Activated CD4-positive, alpha-beta T cell treated with anti-CD3 and anti-CD28 coated beads, Interleukin-2, amount 10 ng/mL, durations not matched to agents 24 days and 14 days (primary cell): ENCODE measurements at regions not wholly inside any gene's neighbourhood (a gene's known extent, or its start where the extent isn't known, plus 50 kb on each side); places are given as distances from the start of the nearest gene placed in this dataset.
"Not testable (repeated sequence)": the region's sequence is repeated elsewhere in the genome, so short reads cannot be mapped to it uniquely, and the experiment has no call there.

Source experiments
- DNase-seq: peaks from one replicate; pipeline ENCODE4 v3.0.0; 2022
- H3K27ac Mint-ChIP-seq: one replicate; pipeline ENCODE4 v1.8.0; 2022; ENCODE audit warnings: mild to moderate bottlenecking, mixed read lengths
- H3K27me3 Mint-ChIP-seq: one replicate; pipeline ENCODE4 v1.8.0; 2022; ENCODE audit warnings: mixed read lengths
- H3K36me3 Mint-ChIP-seq: one replicate; pipeline ENCODE4 v1.8.0; 2022; ENCODE audit warnings: low read depth, mild to moderate bottlenecking, mixed read lengths
- H3K4me1 Mint-ChIP-seq: one replicate; pipeline ENCODE4 v1.8.0; 2021; ENCODE audit warnings: mixed read lengths
- H3K4me3 Mint-ChIP-seq: one replicate; pipeline ENCODE4 v1.8.0; 2022; ENCODE audit warnings: mild to moderate bottlenecking, moderate library complexity, mixed read lengths
- H3K9me3 Mint-ChIP-seq: one replicate; pipeline ENCODE4 v1.8.0; 2021; ENCODE audit warnings: mixed read lengths
- intact Hi-C: fragments of 100-400 bp; cut with micrococcal nuclease; formaldehyde crosslinking; loops from one replicate; pipeline ENCODE4 v1.15.1; 2023

GRCh38 chr4:57333684-57334083 lies 223.5 kb upstream of the IGFBP7 start:
- no peaks in the 10 kb centered on the region for H3K9me3 Mint-ChIP-seq
- H3K27ac Mint-ChIP-seq, result no peak overlapping the region
- H3K4me1 Mint-ChIP-seq, result no peaks in the 10 kb centered on the region
- H3K4me3 Mint-ChIP-seq, result no peak overlapping the region
- intact Hi-C loops, result no loop called here
- no peak for DNase-seq
- H3K36me3 Mint-ChIP-seq, result no peaks in the 10 kb centered on the region
- no peaks in the 10 kb centered on the region for H3K27me3 Mint-ChIP-seq

- intact Hi-C loops, result no loop called here
Measured at GRCh38 chr4:57331959-57332358, 221.8 kb upstream of the IGFBP7 start.

GRCh38 chr4:57329279-57329678 lies 219.1 kb upstream of the IGFBP7 start:
- Mint-ChIP-seq H3K4me1 (no peaks in the 10 kb centered on the region), H3K36me3 (no peaks in the 10 kb centered on the region)
- intact Hi-C loops, result no loop called here

More at GRCh38 chr4:57331959-57332358, 221.8 kb upstream of the IGFBP7 start:
- Mint-ChIP-seq H3K4me1 (no peaks in the 10 kb centered on the region), H3K4me3 (no peak overlapping the region), H3K27ac (no peak overlapping the region), H3K27me3 (no peaks in the 10 kb centered on the region), H3K9me3 (no peaks in the 10 kb centered on the region), H3K36me3 (no peaks in the 10 kb centered on the region)
- DNase-seq, result no peak

GRCh38 chr4:57324673-57325307 lies 214.6 kb upstream of the IGFBP7 start:
- no peak for DNase-seq
- Mint-ChIP-seq H3K27ac (no peak overlapping the region), H3K9me3 (no peaks in the 10 kb centered on the region), H3K36me3 (no peaks in the 10 kb centered on the region), H3K4me3 (no peak overlapping the region), H3K4me1 (no peaks in the 10 kb centered on the region), H3K27me3 (no peaks in the 10 kb centered on the region)
- intact Hi-C loops, result no loop called here

More at GRCh38 chr4:57329279-57329678, 219.1 kb upstream of the IGFBP7 start:
- DNase-seq, result no peak
- Mint-ChIP-seq H3K4me3 (no peak overlapping the region), H3K9me3 (no peaks in the 10 kb centered on the region), H3K27me3 (no peaks in the 10 kb centered on the region), H3K27ac (no peak overlapping the region)

- H3K4me1 Mint-ChIP-seq, result no peaks in the 10 kb centered on the region
- no peak overlapping the region for H3K4me3 Mint-ChIP-seq
- DNase-seq, result no peak
- intact Hi-C loops, result no loop called here
- no peaks in the 10 kb centered on the region for H3K27me3 Mint-ChIP-seq
- H3K36me3 Mint-ChIP-seq, result no peaks in the 10 kb centered on the region
- H3K27ac Mint-ChIP-seq, result no peak overlapping the region
- H3K9me3 Mint-ChIP-seq, result no peaks in the 10 kb centered on the region
Measured at GRCh38 chr4:57320849-57321248, 210.7 kb upstream of the IGFBP7 start.

- Mint-ChIP-seq H3K27ac (no peak overlapping the region), H3K36me3 (no peaks in the 10 kb centered on the region), H3K4me3 (no peak overlapping the region), H3K4me1 (no peaks in the 10 kb centered on the region), H3K27me3 (no peaks in the 10 kb centered on the region), H3K9me3 (no peaks in the 10 kb centered on the region)
- intact Hi-C loops, result no loop called here
- DNase-seq, result no peak
Measured at GRCh38 chr4:57320217-57320616, 210.0 kb upstream of the IGFBP7 start.

- DNase-seq, result no peak
- Mint-ChIP-seq H3K9me3 (no peaks in the 10 kb centered on the region), H3K36me3 (no peaks in the 10 kb centered on the region)
Measured at GRCh38 chr4:57318703-57319102, 208.5 kb upstream of the IGFBP7 start.

GRCh38 chr4:57314636-57315035 lies 204.5 kb upstream of the IGFBP7 start:
- intact Hi-C loops, result no loop called here
- Mint-ChIP-seq H3K4me3 (no peak overlapping the region), H3K27me3 (no peaks in the 10 kb centered on the region), H3K27ac (no peak overlapping the region), H3K36me3 (no peaks in the 10 kb centered on the region), H3K9me3 (no peaks in the 10 kb centered on the region), H3K4me1 (no peaks in the 10 kb centered on the region)
- DNase-seq, result no peak

More at GRCh38 chr4:57318703-57319102, 208.5 kb upstream of the IGFBP7 start:
- Mint-ChIP-seq H3K27me3 (no peaks in the 10 kb centered on the region), H3K27ac (no peak overlapping the region), H3K4me1 (no peaks in the 10 kb centered on the region), H3K4me3 (no peak overlapping the region)
- intact Hi-C loops, result no loop called here

GRCh38 chr4:57312296-57312695 lies 202.1 kb upstream of the IGFBP7 start:
- no peaks in the 10 kb centered on the region for H3K36me3 Mint-ChIP-seq

GRCh38 chr4:57309658-57310057 lies 199.5 kb upstream of the IGFBP7 start:
- Mint-ChIP-seq H3K27me3 (no peaks in the 10 kb centered on the region), H3K4me3 (no peak overlapping the region), H3K9me3 (no peaks in the 10 kb centered on the region), H3K36me3 (no peaks in the 10 kb centered on the region), H3K27ac (no peak overlapping the region), H3K4me1 (no peaks in the 10 kb centered on the region)
- DNase-seq, result no peak
- intact Hi-C loops, result no loop called here

More at GRCh38 chr4:57312296-57312695, 202.1 kb upstream of the IGFBP7 start:
- no peak for DNase-seq
- no peak overlapping the region for H3K4me3 Mint-ChIP-seq
- no peak overlapping the region for H3K27ac Mint-ChIP-seq
- H3K27me3 Mint-ChIP-seq, result no peaks in the 10 kb centered on the region
- intact Hi-C loops, result no loop called here
- H3K4me1 Mint-ChIP-seq, result no peaks in the 10 kb centered on the region
- H3K9me3 Mint-ChIP-seq, result no peaks in the 10 kb centered on the region

- intact Hi-C loops, result no loop called here
- DNase-seq, result no peak
- H3K9me3 Mint-ChIP-seq, result no peaks in the 10 kb centered on the region
- no peaks in the 10 kb centered on the region for H3K4me1 Mint-ChIP-seq
- no peaks in the 10 kb centered on the region for H3K27me3 Mint-ChIP-seq
- H3K27ac Mint-ChIP-seq, result no peak overlapping the region
- H3K36me3 Mint-ChIP-seq, result no peaks in the 10 kb centered on the region
- no peak overlapping the region for H3K4me3 Mint-ChIP-seq
Measured at GRCh38 chr4:57308301-57308700, 198.1 kb upstream of the IGFBP7 start.

GRCh38 chr4:57305836-57306235 lies 195.7 kb upstream of the IGFBP7 start:
- intact Hi-C loops, result no loop called here
- no peak overlapping the region for H3K27ac Mint-ChIP-seq
- H3K4me1 Mint-ChIP-seq, result no peaks in the 10 kb centered on the region
- no peak overlapping the region for H3K4me3 Mint-ChIP-seq
- no peaks in the 10 kb centered on the region for H3K36me3 Mint-ChIP-seq
- H3K9me3 Mint-ChIP-seq, result no peaks in the 10 kb centered on the region
- DNase-seq, result no peak
- H3K27me3 Mint-ChIP-seq, result no peaks in the 10 kb centered on the region

GRCh38 chr4:57303012-57303751 lies 193.0 kb upstream of the IGFBP7 start:
- Mint-ChIP-seq H3K27ac (no peak overlapping the region), H3K36me3 (no peaks in the 10 kb centered on the region), H3K9me3 (no peaks in the 10 kb centered on the region), H3K4me3 (no peak overlapping the region), H3K27me3 (no peaks in the 10 kb centered on the region), H3K4me1 (no peaks in the 10 kb centered on the region)
- intact Hi-C loops, result no loop called here
- DNase-seq, result no peak

- H3K4me3 Mint-ChIP-seq, intact Hi-C loops, H3K4me1 Mint-ChIP-seq, DNase-seq, H3K27ac Mint-ChIP-seq, H3K36me3 Mint-ChIP-seq, H3K27me3 Mint-ChIP-seq, H3K9me3 Mint-ChIP-seq: not testable (repeated sequence)
Measured at GRCh38 chr4:57300300-57300699, 190.1 kb upstream of the IGFBP7 start.
